Fibroblast of mammary gland (primary cell): ENCODE measurements at regions not wholly inside any gene's neighbourhood (a gene's known extent, or its start where the extent isn't known, plus 50 kb on each side); places are given as distances from the start of the nearest gene placed in this dataset.

ENCODE experiments used
- DNase-seq: peaks from one replicate; pipeline ENCODE4 v3.0.0-alpha.2; 2010; ENCODE audit warnings: low read depth
- H3K4me3 ChIP-seq: 2 replicates; pipeline ENCODE4 v1.5.1; 2011; ENCODE audit warnings: low read depth, mild to moderate bottlenecking, low read length, moderate library complexity; ENCODE audit not compliant: control insufficient read depth
- CTCF ChIP-seq: conservative IDR thresholded peaks from 2 replicates; pipeline ENCODE4 v1.5.1; 2011; ENCODE audit warnings: low read depth, low read length, inconsistent platforms; ENCODE audit not compliant: control insufficient read depth, insufficient read depth

GRCh38 chr17:77424585-77425344 lies 284.0 kb downstream of the SEC14L1 start:
- no peak overlapping the region for H3K4me3 ChIP-seq
- DNase-seq, result peak; percentile 98
- no peak for TF ChIP-seq CTCF

GRCh38 chr17:77425348-77425747 lies 284.6 kb downstream of the SEC14L1 start:
- TF ChIP-seq CTCF, result no peak
- DNase-seq, result no peak
- H3K4me3 ChIP-seq, result no peak overlapping the region

GRCh38 chr17:77425791-77426641 lies 285.2 kb downstream of the SEC14L1 start:
- peak; percentile 92 for DNase-seq
- no peak for TF ChIP-seq CTCF
- no peak overlapping the region for H3K4me3 ChIP-seq

GRCh38 chr17:77426676-77427386 lies 286.1 kb downstream of the SEC14L1 start:
- no peak for DNase-seq
- no peak overlapping the region for H3K4me3 ChIP-seq
- no peak for TF ChIP-seq CTCF

- H3K4me3 ChIP-seq, result no peak overlapping the region
- TF ChIP-seq CTCF, result no peak
- DNase-seq, result peak; percentile 90
Measured at GRCh38 chr17:77427391-77427991, 286.7 kb downstream of the SEC14L1 start.

GRCh38 chr17:77428020-77428748 lies 287.4 kb downstream of the SEC14L1 start:
- H3K4me3 ChIP-seq, result no peak overlapping the region
- no peak for TF ChIP-seq CTCF
- DNase-seq, result no peak
